Chondrocyte (in vitro differentiated cells): ENCODE measurements at regions not wholly inside any gene's neighbourhood (a gene's known extent, or its start where the extent isn't known, plus 50 kb on each side); places are given as distances from the start of the nearest gene placed in this dataset.

Source experiments
- DNase-seq: peaks from one replicate; pipeline ENCODE4 v3.0.0; 2021; ENCODE audit warnings: mixed read lengths, low spot score
- H3K27ac Mint-ChIP-seq: one replicate; pipeline ENCODE4 v1.8.0; 2021; ENCODE audit warnings: mild to moderate bottlenecking, moderate library complexity, mixed read lengths; ENCODE audit not compliant: unreplicated experiment
- H3K27me3 Mint-ChIP-seq: 2 replicates; pipeline ENCODE4 v1.8.0; 2021; ENCODE audit warnings: low read depth, mixed read lengths
- H3K36me3 Mint-ChIP-seq: 2 replicates; pipeline ENCODE4 v1.8.0; 2021; ENCODE audit warnings: low read depth, mixed read lengths
- H3K4me1 Mint-ChIP-seq: 2 replicates; pipeline ENCODE4 v1.8.0; 2021; ENCODE audit warnings: low read depth, mild to moderate bottlenecking, mixed read lengths
- H3K4me3 Mint-ChIP-seq: one replicate; pipeline ENCODE4 v1.8.0; 2021; ENCODE audit warnings: mild to moderate bottlenecking, moderate library complexity, mixed read lengths; ENCODE audit not compliant: unreplicated experiment
- H3K9me3 Mint-ChIP-seq: 2 replicates; pipeline ENCODE4 v1.8.0; 2021; ENCODE audit warnings: low read depth, mixed read lengths
- TF ChIP-seq, protein P1 (sequence below): fragments of 200-600 bp; sonication (generic); IDR thresholded peaks from 2 replicates; pipeline ENCODE4 v1.5.0; 2021; ENCODE audit warnings: antibody characterized with exemption, mild to moderate bottlenecking, moderate library complexity

DNA sequence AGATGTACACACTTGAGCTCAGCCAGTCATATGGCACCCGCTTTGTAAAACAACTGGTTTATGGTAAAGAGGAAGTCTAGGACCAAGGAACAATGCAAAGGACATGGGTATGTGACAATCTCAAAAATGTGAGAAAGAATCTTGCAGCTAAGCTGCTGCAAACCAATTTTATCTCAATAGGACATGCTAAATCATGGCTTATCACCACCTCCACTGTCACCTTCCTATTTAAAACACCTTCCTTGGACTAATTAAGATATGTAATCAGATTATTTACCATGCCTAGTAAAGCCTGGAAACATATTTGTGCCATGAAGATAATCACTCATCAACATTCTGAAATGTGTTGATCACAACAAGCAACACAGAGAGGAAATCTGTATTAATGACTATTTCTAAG is 622.7 kb downstream of the CDH11 start:
- TF ChIP-seq, protein P1, sequence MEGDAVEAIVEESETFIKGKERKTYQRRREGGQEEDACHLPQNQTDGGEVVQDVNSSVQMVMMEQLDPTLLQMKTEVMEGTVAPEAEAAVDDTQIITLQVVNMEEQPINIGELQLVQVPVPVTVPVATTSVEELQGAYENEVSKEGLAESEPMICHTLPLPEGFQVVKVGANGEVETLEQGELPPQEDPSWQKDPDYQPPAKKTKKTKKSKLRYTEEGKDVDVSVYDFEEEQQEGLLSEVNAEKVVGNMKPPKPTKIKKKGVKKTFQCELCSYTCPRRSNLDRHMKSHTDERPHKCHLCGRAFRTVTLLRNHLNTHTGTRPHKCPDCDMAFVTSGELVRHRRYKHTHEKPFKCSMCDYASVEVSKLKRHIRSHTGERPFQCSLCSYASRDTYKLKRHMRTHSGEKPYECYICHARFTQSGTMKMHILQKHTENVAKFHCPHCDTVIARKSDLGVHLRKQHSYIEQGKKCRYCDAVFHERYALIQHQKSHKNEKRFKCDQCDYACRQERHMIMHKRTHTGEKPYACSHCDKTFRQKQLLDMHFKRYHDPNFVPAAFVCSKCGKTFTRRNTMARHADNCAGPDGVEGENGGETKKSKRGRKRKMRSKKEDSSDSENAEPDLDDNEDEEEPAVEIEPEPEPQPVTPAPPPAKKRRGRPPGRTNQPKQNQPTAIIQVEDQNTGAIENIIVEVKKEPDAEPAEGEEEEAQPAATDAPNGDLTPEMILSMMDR, result no peak
- H3K27me3 Mint-ChIP-seq, result no peaks in the 10 kb centered on the region
- no peaks in the 10 kb centered on the region for H3K4me1 Mint-ChIP-seq

DNA sequence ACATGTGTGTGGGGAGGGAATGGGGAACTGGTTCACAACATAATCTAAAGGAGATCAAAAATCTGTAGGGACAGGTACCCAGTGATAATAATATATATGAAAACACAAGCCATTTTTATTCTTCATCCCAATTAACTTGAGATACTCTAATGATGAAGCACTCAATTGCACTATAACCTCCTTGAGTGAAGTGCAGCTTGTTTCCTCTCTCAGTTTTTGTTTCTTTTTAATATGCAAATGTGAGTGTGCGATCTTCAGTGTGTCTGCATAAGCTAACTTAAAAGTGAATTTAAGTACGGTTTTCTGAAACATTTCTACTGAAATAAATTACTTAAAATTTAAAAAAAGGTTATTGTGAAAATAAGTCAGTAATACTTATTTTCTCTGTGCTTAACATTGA is 623.5 kb downstream of the CDH11 start:
- H3K27ac Mint-ChIP-seq, result no peak overlapping the region
- no peaks in the 10 kb centered on the region for H3K27me3 Mint-ChIP-seq
- peaks cover 1% of the 10 kb centered on the region for H3K4me1 Mint-ChIP-seq
- no peaks in the 10 kb centered on the region for H3K36me3 Mint-ChIP-seq
- no peak overlapping the region for H3K4me3 Mint-ChIP-seq
- DNase-seq, result no peak
- TF ChIP-seq, protein P1, result no peak
- peaks cover 3% of the 10 kb centered on the region for H3K9me3 Mint-ChIP-seq

More for the DNA sequence above, 622.7 kb downstream of the CDH11 start:
- peaks cover 3% of the 10 kb centered on the region for H3K9me3 Mint-ChIP-seq
- no peak overlapping the region for H3K27ac Mint-ChIP-seq
- DNase-seq, result no peak
- no peaks in the 10 kb centered on the region for H3K36me3 Mint-ChIP-seq
- no peak overlapping the region for H3K4me3 Mint-ChIP-seq

DNA sequence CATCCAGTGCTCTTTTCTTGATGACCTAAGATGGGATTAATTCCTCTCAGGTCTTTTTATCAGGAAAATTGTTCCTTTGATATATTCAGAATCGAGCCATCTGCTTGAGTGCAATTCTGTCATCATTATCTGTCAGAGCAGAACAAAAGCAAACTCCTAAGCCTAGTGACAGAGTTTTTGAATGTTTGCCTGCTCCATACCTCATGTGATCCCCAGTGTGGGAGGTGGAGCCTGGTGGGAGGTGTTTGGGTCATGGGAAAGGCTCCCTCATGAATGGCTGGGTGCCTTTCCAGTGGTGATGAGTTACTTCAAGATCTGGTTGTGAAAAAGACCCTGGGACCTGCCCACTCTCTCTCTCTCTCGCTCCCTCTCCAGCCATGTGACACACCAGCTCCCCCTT is 628.2 kb downstream of the CDH11 start:
- Mint-ChIP-seq H3K4me1 (peaks cover 5% of the 10 kb centered on the region), H3K27me3 (no peaks in the 10 kb centered on the region), H3K4me3 (no peak overlapping the region), H3K27ac (no peak overlapping the region), H3K9me3 (no peaks in the 10 kb centered on the region), H3K36me3 (no peaks in the 10 kb centered on the region)
- TF ChIP-seq, protein P1, result no peak
- DNase-seq, result no peak

DNA sequence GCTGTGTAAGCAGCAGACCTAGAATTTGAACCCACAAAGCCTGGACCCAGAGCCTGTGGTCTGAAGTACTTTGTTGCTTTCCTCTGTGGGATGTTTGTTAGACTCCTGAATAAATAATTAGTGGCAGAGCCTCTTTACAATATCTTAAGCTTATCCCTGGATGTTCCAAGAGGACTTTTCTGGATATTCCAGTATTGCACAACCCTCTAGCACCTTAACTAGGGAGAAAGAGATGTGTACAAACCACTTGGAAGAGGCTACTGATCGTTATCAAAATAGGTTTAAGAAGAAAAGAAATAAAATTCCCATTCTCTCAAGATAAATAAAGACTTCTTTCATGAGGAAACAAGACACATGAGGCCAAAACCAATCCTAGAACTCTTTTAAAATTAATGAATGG is 632.4 kb downstream of the CDH11 start:
- Mint-ChIP-seq H3K9me3 (peaks cover 3% of the 10 kb centered on the region), H3K4me3 (no peak overlapping the region), H3K27ac (no peak overlapping the region), H3K4me1 (peaks cover 5% of the 10 kb centered on the region), H3K36me3 (no peaks in the 10 kb centered on the region), H3K27me3 (no peaks in the 10 kb centered on the region)
- TF ChIP-seq, protein P1, result no peak
- DNase-seq, result no peak

DNA sequence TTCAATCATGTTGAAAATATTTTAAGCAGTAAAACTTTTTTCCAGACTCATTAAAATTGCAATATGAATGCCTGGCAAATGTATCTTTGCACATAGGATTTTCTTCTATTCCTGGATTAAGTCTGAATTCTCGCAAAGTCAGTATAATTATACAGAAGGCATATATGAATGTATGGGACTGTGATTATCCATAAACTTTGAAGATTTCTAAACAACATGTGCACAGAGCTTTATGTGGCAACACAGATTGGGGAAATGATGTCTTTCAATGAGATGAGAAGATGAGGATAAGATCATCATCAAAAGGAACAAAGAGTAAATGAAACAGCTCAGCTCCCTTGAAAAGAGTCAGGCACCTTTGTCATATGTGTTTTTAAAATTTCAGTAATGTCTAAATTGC is 635.3 kb downstream of the CDH11 start:
- peaks cover 3% of the 10 kb centered on the region for H3K9me3 Mint-ChIP-seq
- no peak overlapping the region for H3K4me3 Mint-ChIP-seq
- TF ChIP-seq, protein P1, result no peak
- no peak for DNase-seq
- no peaks in the 10 kb centered on the region for H3K4me1 Mint-ChIP-seq
- no peaks in the 10 kb centered on the region for H3K27me3 Mint-ChIP-seq
- H3K27ac Mint-ChIP-seq, result no peak overlapping the region
- H3K36me3 Mint-ChIP-seq, result no peaks in the 10 kb centered on the region
